Neural progenitor cell (in vitro differentiated cells): ENCODE measurements at regions not wholly inside any gene's neighbourhood (a gene's known extent, or its start where the extent isn't known, plus 50 kb on each side); places are given as distances from the start of the nearest gene placed in this dataset.

Experiments used
- EZH2 ChIP-seq: fragments of 200-600 bp; sonication (generic); IDR thresholded peaks from 2 replicates; pipeline ENCODE4 v1.6.1; 2017; ENCODE audit warnings: antibody characterized with exemption, mild to moderate bottlenecking, moderate library complexity
- EZH2phosphoT487 ChIP-seq: fragments of 200-600 bp; sonication (generic); IDR thresholded peaks from 2 replicates; pipeline ENCODE4 v1.6.1; 2017; ENCODE audit warnings: antibody characterized with exemption
- TF ChIP-seq, protein P1 (sequence below): fragments of 200-600 bp; sonication (generic); IDR thresholded peaks from 2 replicates; pipeline ENCODE4 v1.5.1; 2017; ENCODE audit warnings: antibody characterized with exemption, mild to moderate bottlenecking

DNA sequence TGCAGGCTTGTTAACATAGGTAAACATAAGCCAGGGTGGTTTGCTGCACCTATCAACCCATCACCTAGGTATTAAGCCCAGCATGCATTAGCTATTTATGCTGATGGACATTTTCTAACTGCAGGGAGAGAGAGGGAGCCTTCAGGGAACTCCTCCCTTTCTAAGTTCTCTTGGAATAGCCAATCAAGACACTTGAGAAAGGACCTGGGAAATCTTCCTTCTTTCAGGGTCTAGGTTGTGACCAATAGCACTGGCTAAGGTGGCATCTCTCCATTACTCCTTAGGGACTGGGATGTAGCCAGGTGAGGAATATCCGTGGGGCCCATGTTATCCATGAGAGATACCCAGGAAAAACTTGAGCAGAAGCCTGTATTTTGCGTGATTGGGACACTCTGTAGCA is 849.6 kb upstream of the MAP3K7 start:
- TF ChIP-seq, protein P1, sequence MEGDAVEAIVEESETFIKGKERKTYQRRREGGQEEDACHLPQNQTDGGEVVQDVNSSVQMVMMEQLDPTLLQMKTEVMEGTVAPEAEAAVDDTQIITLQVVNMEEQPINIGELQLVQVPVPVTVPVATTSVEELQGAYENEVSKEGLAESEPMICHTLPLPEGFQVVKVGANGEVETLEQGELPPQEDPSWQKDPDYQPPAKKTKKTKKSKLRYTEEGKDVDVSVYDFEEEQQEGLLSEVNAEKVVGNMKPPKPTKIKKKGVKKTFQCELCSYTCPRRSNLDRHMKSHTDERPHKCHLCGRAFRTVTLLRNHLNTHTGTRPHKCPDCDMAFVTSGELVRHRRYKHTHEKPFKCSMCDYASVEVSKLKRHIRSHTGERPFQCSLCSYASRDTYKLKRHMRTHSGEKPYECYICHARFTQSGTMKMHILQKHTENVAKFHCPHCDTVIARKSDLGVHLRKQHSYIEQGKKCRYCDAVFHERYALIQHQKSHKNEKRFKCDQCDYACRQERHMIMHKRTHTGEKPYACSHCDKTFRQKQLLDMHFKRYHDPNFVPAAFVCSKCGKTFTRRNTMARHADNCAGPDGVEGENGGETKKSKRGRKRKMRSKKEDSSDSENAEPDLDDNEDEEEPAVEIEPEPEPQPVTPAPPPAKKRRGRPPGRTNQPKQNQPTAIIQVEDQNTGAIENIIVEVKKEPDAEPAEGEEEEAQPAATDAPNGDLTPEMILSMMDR = no peak
- TF ChIP-seq EZH2 = no peak
- no peak for TF ChIP-seq EZH2phosphoT487
